NT2/D1 (cell line): ENCODE measurements at regions not wholly inside any gene's neighbourhood (a gene's known extent, or its start where the extent isn't known, plus 50 kb on each side); places are given as distances from the start of the nearest gene placed in this dataset.

Experiments used
- SUZ12 ChIP-seq: IDR thresholded peaks from 2 replicates; pipeline ENCODE4 v1.6.1; 2011; ENCODE audit not compliant: insufficient read length, insufficient read depth; ENCODE audit errors: extremely low read depth
- YY1 ChIP-seq: IDR thresholded peaks from 2 replicates; pipeline ENCODE4 v1.6.1; 2011; ENCODE audit not compliant: insufficient read length, insufficient read depth
- ZNF274 ChIP-seq: IDR thresholded peaks from 2 replicates; pipeline ENCODE4 v1.6.1; 2011; ENCODE audit warnings: mild to moderate bottlenecking, low read depth, low read length

DNA sequence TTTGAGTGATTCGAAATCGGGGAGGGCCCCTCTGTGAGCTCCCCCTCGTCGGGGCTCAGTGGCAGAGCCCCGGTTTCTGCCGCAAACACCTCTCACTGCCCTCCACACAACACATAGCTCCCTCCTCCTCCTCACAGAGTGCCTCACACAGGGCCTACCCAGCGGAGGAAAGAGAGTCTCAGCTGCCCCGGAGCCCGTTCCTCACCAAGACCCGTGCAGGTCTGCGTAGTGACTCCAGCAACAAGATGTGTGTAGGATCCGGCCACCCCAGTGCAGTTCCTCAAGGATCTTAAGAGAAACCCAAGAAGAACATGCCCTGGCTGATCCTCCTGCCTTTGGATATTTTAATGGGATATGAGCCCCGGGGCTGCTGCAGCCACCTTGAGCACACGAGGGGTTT is 238.4 kb downstream of the BRD1 start:
- TF ChIP-seq ZNF274: no peak
- TF ChIP-seq SUZ12: no peak
- no peak for TF ChIP-seq YY1
